ENCODE measurements at regions not wholly inside any gene's neighbourhood (a gene's known extent, or its start where the extent isn't known, plus 50 kb on each side); places are given as distances from the start of the nearest gene placed in this dataset.

GRCh38 chr5:124060413-124061067, 548.6 kb downstream of the CSNK1G3 start:
- H3K27ac Mint-ChIP-seq = no peak overlapping the region
- no peaks in the 10 kb centered on the region for H3K27me3 Mint-ChIP-seq
- no peaks in the 10 kb centered on the region for H3K4me1 Mint-ChIP-seq (ENCODE audit: low read depth)
- H3K9me3 Mint-ChIP-seq = no peaks in the 10 kb centered on the region
- H3K36me3 Mint-ChIP-seq (ENCODE audit: low read depth) = no peaks in the 10 kb centered on the region
- no peak overlapping the region for H3K4me3 Mint-ChIP-seq
- DNase-seq = no peak

DNA sequence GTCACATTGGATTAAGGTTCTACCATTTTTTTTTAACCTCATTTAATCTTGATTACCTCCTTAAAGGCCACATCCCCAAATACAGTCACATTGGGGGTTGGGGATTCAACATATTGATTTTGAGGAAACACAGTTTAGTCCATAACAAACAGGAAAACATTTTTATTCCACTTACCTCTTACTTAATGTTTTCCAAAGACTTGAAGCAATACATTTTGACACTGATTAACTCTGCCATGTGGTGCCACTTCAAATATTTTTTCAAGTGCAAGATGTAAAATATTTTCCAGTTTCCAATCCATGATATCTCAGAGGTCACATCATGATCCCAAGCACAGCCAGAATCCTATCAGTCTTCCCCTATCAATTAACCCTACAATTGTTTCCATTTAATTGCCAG, 548.0 kb downstream of the CSNK1G3 start:
- Mint-ChIP-seq H3K4me1 (ENCODE audit: low read depth) (no peaks in the 10 kb centered on the region), H3K9me3 (no peaks in the 10 kb centered on the region), H3K27ac (no peak overlapping the region), H3K27me3 (no peaks in the 10 kb centered on the region), H3K4me3 (no peak overlapping the region), H3K36me3 (ENCODE audit: low read depth) (no peaks in the 10 kb centered on the region)
- DNase-seq = no peak

DNA sequence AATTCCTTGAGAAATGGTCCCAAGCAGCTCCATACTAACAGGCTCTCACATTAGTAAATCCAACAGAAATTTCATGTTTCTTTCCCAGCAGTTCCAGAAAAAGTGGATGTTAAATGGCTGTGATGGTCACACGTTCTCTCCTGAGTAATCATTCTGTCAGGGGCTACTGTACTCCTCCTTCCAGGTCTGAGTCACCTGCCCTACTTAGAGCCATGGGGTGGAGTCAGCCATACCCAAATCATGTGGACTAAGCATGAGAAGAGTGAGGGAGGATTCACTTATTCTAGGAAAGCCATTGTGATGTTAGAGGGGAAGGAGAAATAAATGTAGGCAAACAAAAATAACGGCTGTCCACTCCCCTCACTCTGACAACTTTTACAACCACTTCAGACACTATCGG, 547.2 kb downstream of the CSNK1G3 start:
- no peak overlapping the region for H3K27ac Mint-ChIP-seq
- H3K9me3 Mint-ChIP-seq = no peaks in the 10 kb centered on the region
- H3K36me3 Mint-ChIP-seq (ENCODE audit: low read depth) = no peaks in the 10 kb centered on the region
- no peaks in the 10 kb centered on the region for H3K27me3 Mint-ChIP-seq
- no peaks in the 10 kb centered on the region for H3K4me1 Mint-ChIP-seq (ENCODE audit: low read depth)
- no peak for DNase-seq
- H3K4me3 Mint-ChIP-seq = no peak overlapping the region

DNA sequence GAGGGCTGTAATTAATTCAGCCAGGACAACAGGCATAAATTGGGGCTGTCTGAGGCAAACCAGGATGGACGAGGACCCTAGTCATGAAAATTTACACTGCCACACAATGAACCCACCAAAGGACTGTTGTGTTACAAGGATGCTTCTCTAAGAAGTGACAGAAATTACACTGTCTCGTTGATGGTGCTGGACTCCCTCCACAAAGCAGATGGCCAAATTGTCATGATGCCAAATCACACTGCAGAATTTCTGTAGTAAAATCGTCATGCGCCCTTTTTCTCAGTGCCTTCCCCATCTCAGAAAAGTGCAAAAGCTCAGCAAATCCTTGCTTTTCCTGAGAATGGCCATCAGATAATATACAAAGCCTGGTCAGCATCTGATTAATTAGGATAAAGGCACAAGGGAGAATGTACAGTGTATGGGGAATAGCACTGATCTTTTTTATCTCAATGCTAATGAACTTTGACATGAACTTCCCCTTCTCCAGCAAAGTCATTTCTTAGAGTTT, 545.8 kb downstream of the CSNK1G3 start:
- no peak for DNase-seq
- Mint-ChIP-seq H3K9me3 (no peaks in the 10 kb centered on the region), H3K36me3 (ENCODE audit: low read depth) (no peaks in the 10 kb centered on the region), H3K4me1 (ENCODE audit: low read depth) (no peaks in the 10 kb centered on the region), H3K27me3 (no peaks in the 10 kb centered on the region), H3K4me3 (no peak overlapping the region), H3K27ac (no peak overlapping the region)

DNA sequence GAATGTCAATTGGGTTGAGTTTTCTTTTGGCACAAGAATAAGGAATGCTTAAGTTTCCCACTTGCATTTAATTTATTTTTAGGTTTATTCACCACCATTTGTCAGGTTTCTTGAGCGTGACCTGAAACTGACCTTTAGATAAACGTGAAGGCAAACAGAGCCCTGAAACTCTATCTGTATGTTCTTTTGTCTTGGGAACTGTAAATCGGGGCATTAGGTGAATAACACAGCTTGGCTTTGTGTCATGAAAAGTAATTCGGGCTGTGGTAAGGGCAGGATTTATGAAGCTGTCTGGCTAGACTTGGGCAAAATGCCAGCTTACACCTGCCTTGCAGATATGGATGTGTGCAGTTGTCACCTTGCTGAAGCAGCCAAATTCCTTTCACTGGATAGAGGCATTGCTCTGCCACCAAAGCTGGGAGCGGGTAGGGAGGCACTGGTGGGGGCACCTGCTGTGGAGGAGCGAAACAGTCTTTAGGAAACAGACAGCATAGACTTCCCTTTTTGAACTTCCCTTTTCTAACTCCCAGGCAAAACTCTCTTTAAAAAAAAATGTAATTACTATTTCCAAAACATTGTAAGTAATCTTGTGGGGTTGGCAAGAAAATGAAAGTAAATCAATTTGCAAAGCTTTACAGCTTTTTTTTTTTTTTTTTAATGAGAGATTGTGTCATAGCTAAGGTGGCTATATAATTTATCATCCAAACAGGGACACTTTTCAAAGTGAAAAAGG, 545.2 kb downstream of the CSNK1G3 start:
- H3K27me3 Mint-ChIP-seq = no peaks in the 10 kb centered on the region
- H3K27ac Mint-ChIP-seq = no peak overlapping the region
- no peaks in the 10 kb centered on the region for H3K4me1 Mint-ChIP-seq (ENCODE audit: low read depth)
- H3K9me3 Mint-ChIP-seq = no peaks in the 10 kb centered on the region
- H3K4me3 Mint-ChIP-seq = no peak overlapping the region
- H3K36me3 Mint-ChIP-seq (ENCODE audit: low read depth) = no peaks in the 10 kb centered on the region
- DNase-seq = no peak

DNA sequence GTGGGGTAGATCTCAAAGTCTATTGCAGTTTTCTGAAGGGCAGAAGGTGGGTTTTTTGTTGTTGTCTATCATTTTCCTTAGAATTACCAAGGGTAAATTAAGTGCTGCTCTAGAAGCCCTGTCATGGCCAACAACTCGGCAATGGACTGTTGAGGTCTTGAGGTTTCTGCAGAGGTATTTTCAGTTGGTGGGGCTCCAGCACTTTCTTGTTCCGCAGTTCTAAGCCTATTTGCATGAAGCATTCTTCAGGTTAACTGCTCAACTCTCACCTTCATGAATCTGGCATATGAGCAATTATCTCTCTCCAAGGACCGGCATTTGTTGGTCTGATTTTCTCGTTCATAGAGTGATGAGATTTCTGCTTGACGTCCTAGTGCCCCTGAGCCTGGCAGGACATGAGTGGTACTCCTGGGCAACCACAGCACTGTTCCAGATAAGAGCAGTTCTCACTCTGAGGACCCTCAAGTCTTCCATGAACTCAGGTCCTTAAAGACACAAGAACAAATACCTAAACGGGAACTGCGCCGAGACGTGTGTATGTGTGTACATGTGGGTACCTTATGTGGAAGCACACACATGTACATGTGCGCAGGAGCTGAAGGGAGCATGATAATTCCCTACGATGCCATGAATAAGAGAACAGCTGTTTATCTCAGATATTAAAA, 544.5 kb downstream of the CSNK1G3 start:
- Mint-ChIP-seq H3K27ac (no peak overlapping the region), H3K4me3 (no peak overlapping the region), H3K4me1 (ENCODE audit: low read depth) (no peaks in the 10 kb centered on the region), H3K27me3 (no peaks in the 10 kb centered on the region), H3K36me3 (ENCODE audit: low read depth) (no peaks in the 10 kb centered on the region), H3K9me3 (no peaks in the 10 kb centered on the region)
- DNase-seq = no peak

GRCh38 chr5:124055751-124056150, 543.8 kb downstream of the CSNK1G3 start:
- Mint-ChIP-seq H3K36me3 (ENCODE audit: low read depth) (no peaks in the 10 kb centered on the region), H3K4me3 (no peak overlapping the region), H3K27ac (no peak overlapping the region), H3K27me3 (no peaks in the 10 kb centered on the region), H3K9me3 (no peaks in the 10 kb centered on the region), H3K4me1 (ENCODE audit: low read depth) (no peaks in the 10 kb centered on the region)
- no peak for DNase-seq

GRCh38 chr5:124054564-124054963, 542.6 kb downstream of the CSNK1G3 start:
- no peaks in the 10 kb centered on the region for H3K9me3 Mint-ChIP-seq
- H3K4me1 Mint-ChIP-seq (ENCODE audit: low read depth) = no peaks in the 10 kb centered on the region
- no peak for DNase-seq
- no peaks in the 10 kb centered on the region for H3K36me3 Mint-ChIP-seq (ENCODE audit: low read depth)
- no peak overlapping the region for H3K27ac Mint-ChIP-seq
- H3K27me3 Mint-ChIP-seq = no peaks in the 10 kb centered on the region
- no peak overlapping the region for H3K4me3 Mint-ChIP-seq

DNA sequence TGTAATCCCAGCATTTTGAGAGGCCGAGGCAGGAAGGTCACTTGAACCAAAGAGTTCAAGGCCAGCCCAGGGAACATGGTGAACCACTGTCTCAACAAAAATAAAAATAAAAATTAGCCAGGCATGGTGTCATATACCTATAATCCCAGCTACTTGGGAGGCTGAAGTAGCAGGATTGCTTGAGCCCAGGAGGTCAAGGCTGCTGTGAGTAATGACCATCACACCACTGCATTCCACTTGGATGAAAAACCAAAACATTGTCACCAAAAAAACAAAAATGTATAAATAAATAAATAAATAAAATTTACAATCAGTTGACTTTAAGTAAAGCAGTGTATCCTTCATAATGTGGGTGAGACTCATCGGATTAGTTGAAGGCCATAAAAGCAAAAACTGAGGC, 541.4 kb downstream of the CSNK1G3 start:
- no peak for DNase-seq
- Mint-ChIP-seq H3K9me3 (no peaks in the 10 kb centered on the region), H3K4me1 (ENCODE audit: low read depth) (no peaks in the 10 kb centered on the region), H3K27ac (no peak overlapping the region), H3K4me3 (no peak overlapping the region), H3K27me3 (no peaks in the 10 kb centered on the region), H3K36me3 (ENCODE audit: low read depth) (no peaks in the 10 kb centered on the region)

- no peak for DNase-seq
- Mint-ChIP-seq H3K27me3 (no peaks in the 10 kb centered on the region), H3K36me3 (ENCODE audit: low read depth) (no peaks in the 10 kb centered on the region), H3K9me3 (no peaks in the 10 kb centered on the region), H3K27ac (no peak overlapping the region), H3K4me3 (no peak overlapping the region), H3K4me1 (ENCODE audit: low read depth) (no peaks in the 10 kb centered on the region)
These were observed 540.2 kb downstream of the CSNK1G3 start for GRCh38 chr5:124052201-124052600.

GRCh38 chr5:124050120-124050770, 538.3 kb downstream of the CSNK1G3 start:
- Mint-ChIP-seq H3K4me3 (no peak overlapping the region), H3K9me3 (no peaks in the 10 kb centered on the region), H3K27ac (no peak overlapping the region), H3K4me1 (ENCODE audit: low read depth) (no peaks in the 10 kb centered on the region), H3K27me3 (no peaks in the 10 kb centered on the region), H3K36me3 (ENCODE audit: low read depth) (no peaks in the 10 kb centered on the region)
- no peak for DNase-seq

GRCh38 chr5:124045412-124045811, 533.4 kb downstream of the CSNK1G3 start:
- H3K27ac Mint-ChIP-seq = no peak overlapping the region
- no peaks in the 10 kb centered on the region for H3K36me3 Mint-ChIP-seq (ENCODE audit: low read depth)
- H3K9me3 Mint-ChIP-seq = no peaks in the 10 kb centered on the region
- H3K27me3 Mint-ChIP-seq = no peaks in the 10 kb centered on the region
- no peak overlapping the region for H3K4me3 Mint-ChIP-seq
- no peak for DNase-seq
- no peaks in the 10 kb centered on the region for H3K4me1 Mint-ChIP-seq (ENCODE audit: low read depth)

- Mint-ChIP-seq H3K4me1 (ENCODE audit: low read depth) (no peaks in the 10 kb centered on the region), H3K36me3 (ENCODE audit: low read depth) (no peaks in the 10 kb centered on the region), H3K27ac (no peak overlapping the region), H3K4me3 (no peak overlapping the region), H3K9me3 (peaks cover 2% of the 10 kb centered on the region), H3K27me3 (no peaks in the 10 kb centered on the region)
- DNase-seq = no peak
These were observed 532.6 kb downstream of the CSNK1G3 start for GRCh38 chr5:124044613-124045012.

DNA sequence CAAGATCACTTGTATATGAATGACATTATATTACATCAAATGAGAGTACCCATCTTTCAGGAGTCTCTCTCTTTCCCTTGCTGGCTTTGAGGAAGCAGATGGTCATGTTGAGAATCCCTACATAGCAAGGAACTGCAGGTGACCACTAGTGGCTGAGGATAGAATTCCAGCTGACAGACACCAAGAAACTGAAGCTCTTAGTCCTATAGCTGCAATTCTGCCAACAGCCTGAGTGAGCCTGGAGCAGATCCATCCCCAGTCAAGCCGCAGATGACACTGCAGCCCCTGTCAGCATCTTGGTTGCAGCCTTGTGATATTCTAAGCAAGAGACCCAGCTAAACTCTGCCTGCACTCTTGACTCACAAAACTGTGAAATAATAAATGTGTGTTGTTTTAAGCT, 531.5 kb downstream of the CSNK1G3 start:
- peaks cover 2% of the 10 kb centered on the region for H3K9me3 Mint-ChIP-seq
- H3K4me1 Mint-ChIP-seq (ENCODE audit: low read depth) = no peaks in the 10 kb centered on the region
- H3K27me3 Mint-ChIP-seq = no peaks in the 10 kb centered on the region
- no peak overlapping the region for H3K27ac Mint-ChIP-seq
- DNase-seq = no peak
- H3K4me3 Mint-ChIP-seq = no peak overlapping the region
- no peaks in the 10 kb centered on the region for H3K36me3 Mint-ChIP-seq (ENCODE audit: low read depth)

- no peaks in the 10 kb centered on the region for H3K4me1 Mint-ChIP-seq (ENCODE audit: low read depth)
- H3K36me3 Mint-ChIP-seq (ENCODE audit: low read depth) = no peaks in the 10 kb centered on the region
These were observed 528.8 kb downstream of the CSNK1G3 start for GRCh38 chr5:124040799-124041198.

More at GRCh38 chr5:124040799-124041198, 528.8 kb downstream of the CSNK1G3 start:
- H3K4me3 Mint-ChIP-seq = no peak overlapping the region
- H3K27ac Mint-ChIP-seq = no peak overlapping the region
- H3K27me3 Mint-ChIP-seq = no peaks in the 10 kb centered on the region
- H3K9me3 Mint-ChIP-seq = peaks cover 2% of the 10 kb centered on the region
- DNase-seq = no peak
